ENCODE measurements at regions not wholly inside any gene's neighbourhood (a gene's known extent, or its start where the extent isn't known, plus 50 kb on each side); places are given as distances from the start of the nearest gene placed in this dataset.
"Not testable (repeated sequence)": the region's sequence is repeated elsewhere in the genome, so short reads cannot be mapped to it uniquely, and the experiment has no call there.

DNA sequence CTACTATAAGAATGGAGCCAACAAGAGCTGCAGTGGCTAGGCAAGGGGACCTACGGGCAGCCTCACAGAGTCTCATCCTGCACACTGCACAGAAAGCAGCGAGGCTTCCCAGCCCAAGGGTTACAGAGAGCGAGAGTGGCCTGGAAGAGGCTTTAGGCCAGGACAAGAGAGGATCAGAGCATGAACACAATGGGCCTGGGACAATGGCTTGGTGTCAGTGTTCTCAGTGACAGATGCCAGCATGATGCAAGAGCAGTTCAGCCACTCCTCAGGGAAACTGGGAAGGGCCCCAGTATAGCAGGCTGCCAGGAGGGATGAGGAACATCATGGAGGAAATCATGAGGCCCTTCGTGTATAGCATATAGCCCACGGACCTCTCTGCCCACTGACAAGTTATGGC is 108.0 kb downstream of the NUS1 start:
- Histone ChIP-seq H3K4me3 (no peak overlapping the region), H3K36me3 (no peaks in the 10 kb centered on the region), H3K27me3 (replicated peaks in 1 of 7) (no peaks in the 10 kb centered on the region), H3K27ac (no peak overlapping the region), H3K9me3 (peaks cover 0 to 8% (median 0%) of the 10 kb centered on the region in 8 donors), H3K4me1 (no peaks in the 10 kb centered on the region)
- TF ChIP-seq, protein P1, sequence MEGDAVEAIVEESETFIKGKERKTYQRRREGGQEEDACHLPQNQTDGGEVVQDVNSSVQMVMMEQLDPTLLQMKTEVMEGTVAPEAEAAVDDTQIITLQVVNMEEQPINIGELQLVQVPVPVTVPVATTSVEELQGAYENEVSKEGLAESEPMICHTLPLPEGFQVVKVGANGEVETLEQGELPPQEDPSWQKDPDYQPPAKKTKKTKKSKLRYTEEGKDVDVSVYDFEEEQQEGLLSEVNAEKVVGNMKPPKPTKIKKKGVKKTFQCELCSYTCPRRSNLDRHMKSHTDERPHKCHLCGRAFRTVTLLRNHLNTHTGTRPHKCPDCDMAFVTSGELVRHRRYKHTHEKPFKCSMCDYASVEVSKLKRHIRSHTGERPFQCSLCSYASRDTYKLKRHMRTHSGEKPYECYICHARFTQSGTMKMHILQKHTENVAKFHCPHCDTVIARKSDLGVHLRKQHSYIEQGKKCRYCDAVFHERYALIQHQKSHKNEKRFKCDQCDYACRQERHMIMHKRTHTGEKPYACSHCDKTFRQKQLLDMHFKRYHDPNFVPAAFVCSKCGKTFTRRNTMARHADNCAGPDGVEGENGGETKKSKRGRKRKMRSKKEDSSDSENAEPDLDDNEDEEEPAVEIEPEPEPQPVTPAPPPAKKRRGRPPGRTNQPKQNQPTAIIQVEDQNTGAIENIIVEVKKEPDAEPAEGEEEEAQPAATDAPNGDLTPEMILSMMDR (IDR thresholded peaks at IDR 0.05 in 8 of 11, conservative IDR thresholded peaks at IDR 0.05 in 3 of 11) = no peak
- TF ChIP-seq POLR2AphosphoS5 (IDR thresholded peaks at IDR 0.05) = no peak
- TF ChIP-seq POLR2A (IDR thresholded peaks at IDR 0.05) = no peak
- intact Hi-C loops (cut with DNase I; ENCODE audit: low total_unique reads) = no loop called here
- 65 to 81% (median 71%) methylated on average over 5 of the region's 5 CpGs for WGBS, 5 donors
- no peak for DNase-seq

DNA sequence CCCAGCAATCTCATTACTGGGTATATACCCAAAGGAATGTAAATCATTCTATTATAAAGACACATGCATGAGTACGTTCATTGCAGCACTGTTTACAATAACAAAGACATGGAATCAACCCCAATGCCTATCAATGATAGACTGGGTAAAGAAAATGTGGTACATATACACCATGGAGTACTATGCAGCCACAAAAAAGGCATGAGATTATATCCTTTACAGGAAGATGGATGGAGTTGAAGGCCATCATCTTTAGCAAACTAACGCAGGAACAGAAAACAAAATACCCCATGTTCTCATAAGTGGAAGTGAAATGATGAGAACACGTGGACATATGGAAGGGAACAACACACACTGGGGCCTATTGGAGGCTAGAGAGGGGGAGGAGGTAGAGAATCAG is 115.7 kb downstream of the NUS1 start:
- WGBS, 5 donors = 65 to 81% (median 79%) methylated on average over 3 of the region's 3 CpGs
- intact Hi-C loops (cut with DNase I; ENCODE audit: low total_unique reads) = no loop called here
- H3K36me3 ChIP-seq = no peaks in the 10 kb centered on the region
- H3K9me3 ChIP-seq = peaks cover 0 to 5% (median 0%) of the 10 kb centered on the region in 8 donors
- H3K4me3 ChIP-seq = no peak overlapping the region
- H3K27me3 ChIP-seq (replicated peaks in 1 of 7) = no peaks in the 10 kb centered on the region
- H3K4me1 ChIP-seq = no peaks in the 10 kb centered on the region
- TF ChIP-seq, protein P1 (IDR thresholded peaks at IDR 0.05 in 8 of 11, conservative IDR thresholded peaks at IDR 0.05 in 3 of 11) = no peak
- no peak for TF ChIP-seq POLR2A (IDR thresholded peaks at IDR 0.05)
- DNase-seq = no peak
- no peak overlapping the region for H3K27ac ChIP-seq

DNA sequence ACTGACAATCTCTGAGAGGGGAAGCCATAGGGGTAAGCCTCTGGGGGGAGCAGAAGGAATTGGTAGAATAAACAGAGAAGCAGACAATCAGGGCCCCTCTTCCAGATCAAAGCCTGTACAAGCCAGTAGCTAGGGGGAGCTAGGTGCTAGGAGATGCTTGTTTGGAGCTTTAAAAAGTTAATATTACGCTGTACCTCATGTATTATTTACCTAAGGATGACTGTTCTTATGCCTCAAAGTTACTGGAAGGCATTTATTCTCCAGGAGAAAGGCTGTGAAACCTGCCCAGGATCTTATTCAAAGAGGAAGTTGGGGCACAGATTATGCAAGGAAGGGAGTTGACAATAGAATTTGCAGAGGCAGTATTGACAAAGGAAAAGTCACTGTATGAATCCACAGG is 111.8 kb upstream of the SLC35F1 start:
- intact Hi-C loops (cut with DNase I; ENCODE audit: low total_unique reads) = no loop called here
- DNase-seq = no peak
- no peaks in the 10 kb centered on the region for H3K4me1 ChIP-seq
- no peak overlapping the region for H3K4me3 ChIP-seq
- 54 to 78% (median 71%) methylated on average over 1 of the region's 1 CpG for WGBS, 5 donors
- H3K9me3 ChIP-seq = peaks cover 0 to 10% (median 0%) of the 10 kb centered on the region in 8 donors
- no peak for TF ChIP-seq POLR2A (IDR thresholded peaks at IDR 0.05)
- TF ChIP-seq, protein P1 (IDR thresholded peaks at IDR 0.05 in 8 of 11, conservative IDR thresholded peaks at IDR 0.05 in 3 of 11) = no peak
- TF ChIP-seq POLR2AphosphoS5 (IDR thresholded peaks at IDR 0.05) = no peak
- H3K36me3 ChIP-seq = no peaks in the 10 kb centered on the region
- no peak overlapping the region for H3K27ac ChIP-seq
- no peaks in the 10 kb centered on the region for H3K27me3 ChIP-seq (replicated peaks in 1 of 7)

DNA sequence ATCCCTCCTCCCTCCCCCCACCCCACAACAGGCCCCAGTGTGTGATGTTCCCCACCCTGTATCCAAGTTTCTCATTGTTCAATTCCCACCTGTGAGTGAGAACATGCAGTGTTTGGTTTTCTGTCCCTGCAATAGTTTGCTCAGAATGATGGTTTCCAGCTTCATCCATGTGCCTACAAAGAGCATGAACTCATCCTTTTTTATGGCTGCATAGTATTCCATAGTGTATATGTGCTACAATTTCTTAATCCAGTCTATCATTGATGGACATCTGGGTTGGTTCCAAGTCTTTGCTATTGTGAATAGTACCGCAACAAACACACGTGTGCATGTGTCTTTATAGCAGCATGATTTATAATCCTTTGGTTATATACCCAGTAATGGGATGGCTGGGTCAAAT is 108.2 kb upstream of the SLC35F1 start:
- DNase-seq; H3K36me3 ChIP-seq; intact Hi-C loops (cut with DNase I; ENCODE audit: low total_unique reads); H3K9me3 ChIP-seq; H3K4me3 ChIP-seq; H3K27ac ChIP-seq; H3K4me1 ChIP-seq; H3K27me3 ChIP-seq (replicated peaks in 1 of 7): not testable (repeated sequence)
- 93 to 98% (median 95%) methylated on average over 2 of the region's 2 CpGs for WGBS, 5 donors

DNA sequence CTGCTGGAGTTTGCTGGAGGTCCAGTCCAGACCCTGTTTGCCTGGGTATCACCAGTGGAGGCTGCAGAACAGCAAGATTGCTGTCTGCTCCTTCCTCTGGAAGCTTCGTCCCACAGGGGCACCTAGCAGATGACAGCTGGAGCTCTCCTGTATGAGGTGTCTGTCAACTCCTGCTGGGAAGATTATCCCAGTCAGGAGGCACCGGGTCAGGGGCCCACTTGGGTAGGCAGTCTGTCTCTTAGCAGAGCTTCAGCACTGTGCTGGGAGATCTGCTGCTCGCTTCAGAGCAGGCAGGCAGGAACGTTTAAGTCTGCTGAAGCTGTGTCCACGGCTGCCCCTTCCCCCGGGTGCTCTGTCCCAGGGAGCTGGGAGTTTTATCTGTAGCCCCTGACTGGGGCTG is 96.8 kb upstream of the SLC35F1 start:
- DNase-seq = no peak
- peaks cover 0 to 11% (median 2%) of the 10 kb centered on the region in 8 donors for H3K9me3 ChIP-seq
- H3K27ac ChIP-seq = no peak overlapping the region
- no peaks in the 10 kb centered on the region for H3K4me1 ChIP-seq
- H3K27me3 ChIP-seq (replicated peaks in 1 of 7) = no peaks in the 10 kb centered on the region
- TF ChIP-seq POLR2AphosphoS5 (IDR thresholded peaks at IDR 0.05) = no peak
- TF ChIP-seq, protein P1 (IDR thresholded peaks at IDR 0.05 in 8 of 11, conservative IDR thresholded peaks at IDR 0.05 in 3 of 11) = no peak
- WGBS, 5 donors = 58 to 83% (median 78%) methylated on average over 5 to 6 of the region's 6 CpGs
- no peaks in the 10 kb centered on the region for H3K36me3 ChIP-seq
- no peak overlapping the region for H3K4me3 ChIP-seq
- intact Hi-C loops (cut with DNase I; ENCODE audit: low total_unique reads) = no loop called here

All from spleen (tissue), 11 donors.